HL-60 (cell line): ENCODE measurements at regions not wholly inside any gene's neighbourhood (a gene's known extent, or its start where the extent isn't known, plus 50 kb on each side); places are given as distances from the start of the nearest gene placed in this dataset.

Source experiments
- CTCF ChIP-seq: IDR thresholded peaks from one replicate; pipeline ENCODE4 v1.5.1; 2011; ENCODE audit warnings: low read length, control low read depth, inconsistent platforms; ENCODE audit not compliant: insufficient read depth
- GABPA ChIP-seq: IDR thresholded peaks from 2 replicates; pipeline ENCODE4 v1.6.1; 2012; ENCODE audit warnings: low read depth
- POLR2AphosphoS5 ChIP-seq: IDR thresholded peaks from 2 replicates; pipeline ENCODE4 v1.6.1; 2012; ENCODE audit warnings: low read depth
- REST ChIP-seq: IDR thresholded peaks from 2 replicates; pipeline ENCODE4 v1.6.1; 2012; ENCODE audit warnings: low read depth; ENCODE audit not compliant: insufficient replicate concordance
- SPI1 ChIP-seq: IDR thresholded peaks from 2 replicates; pipeline ENCODE4 v1.6.1; 2012; ENCODE audit warnings: low read depth, mild to moderate bottlenecking, borderline replicate concordance

GRCh38 chr4:119748853-119749252, 120.2 kb upstream of the PDE5A start:
- TF ChIP-seq CTCF (no peak), REST (no peak), POLR2AphosphoS5 (no peak), SPI1 (no peak), GABPA (no peak)
